ENCODE measurements at regions not wholly inside any gene's neighbourhood (a gene's known extent, or its start where the extent isn't known, plus 50 kb on each side); places are given as distances from the start of the nearest gene placed in this dataset.

GRCh38 chr13:85536706-85537105, 262.5 kb downstream of the SLITRK6 start:
- Histone ChIP-seq H3K27me3 (replicated peaks; ENCODE audit: control insufficient read depth, insufficient read depth, low read length, poor library complexity, severe bottlenecking) (no peaks in the 10 kb centered on the region), H3K27ac (ENCODE audit: insufficient read depth, low read length, poor library complexity, severe bottlenecking) (no peak overlapping the region), H3K9me3 (ENCODE audit: control insufficient read depth, low read length) (no peaks in the 10 kb centered on the region), H3K4me1 (ENCODE audit: control insufficient read depth, insufficient read depth, low read length, poor library complexity, severe bottlenecking) (no peaks in the 10 kb centered on the region), H3K4me3 (ENCODE audit: insufficient read depth, low read depth, low read length, poor library complexity, severe bottlenecking) (no peak overlapping the region), H3K36me3 (ENCODE audit: control insufficient read depth, insufficient read depth, low read length) (no peaks in the 10 kb centered on the region)
- no peak for DNase-seq

DNA sequence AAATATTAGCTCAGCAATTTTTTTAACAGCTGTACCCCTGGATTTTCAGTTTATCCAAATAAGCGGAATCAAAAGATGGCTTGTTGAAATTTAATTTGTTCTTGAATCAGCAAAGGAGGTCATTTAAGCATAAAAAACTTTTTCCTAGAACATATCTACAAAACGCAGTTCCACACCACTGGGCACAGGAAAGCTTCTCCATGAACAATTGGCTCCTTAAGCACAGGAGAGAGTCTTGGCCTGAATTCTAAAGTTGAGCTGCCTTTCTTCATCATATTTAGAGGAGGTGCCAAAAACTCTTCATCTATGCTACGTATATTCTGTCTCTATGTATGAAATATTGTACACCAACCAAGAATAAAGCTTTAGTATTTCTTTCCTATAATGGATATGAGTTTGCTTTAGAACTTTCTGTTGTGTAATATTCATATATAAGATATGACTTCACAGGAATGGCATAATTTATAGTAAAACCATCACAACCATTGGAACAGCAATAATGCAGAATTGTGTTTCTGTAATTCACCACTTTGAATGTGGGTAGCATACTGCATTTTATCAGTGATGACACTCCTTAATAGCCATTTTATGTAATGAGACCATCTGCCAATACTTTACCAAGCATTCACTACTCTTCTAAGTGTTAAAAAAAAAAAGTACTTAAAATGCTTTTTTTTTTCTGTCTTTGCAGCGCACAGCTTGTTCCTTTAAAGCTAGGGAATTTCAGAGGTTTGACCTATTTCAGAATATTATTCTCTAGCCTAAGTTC, 263.7 kb downstream of the SLITRK6 start:
- Histone ChIP-seq H3K27me3 (replicated peaks; ENCODE audit: control insufficient read depth, insufficient read depth, low read length, poor library complexity, severe bottlenecking) (no peaks in the 10 kb centered on the region), H3K4me1 (ENCODE audit: control insufficient read depth, insufficient read depth, low read length, poor library complexity, severe bottlenecking) (no peaks in the 10 kb centered on the region), H3K36me3 (ENCODE audit: control insufficient read depth, insufficient read depth, low read length) (no peaks in the 10 kb centered on the region), H3K27ac (ENCODE audit: insufficient read depth, low read length, poor library complexity, severe bottlenecking) (no peak overlapping the region), H3K4me3 (ENCODE audit: insufficient read depth, low read depth, low read length, poor library complexity, severe bottlenecking) (no peak overlapping the region), H3K9me3 (ENCODE audit: control insufficient read depth, low read length) (no peaks in the 10 kb centered on the region)
- no peak for DNase-seq

- no peak for DNase-seq
- H3K27ac ChIP-seq (ENCODE audit: insufficient read depth, low read length, poor library complexity, severe bottlenecking), result no peak overlapping the region
- no peaks in the 10 kb centered on the region for H3K4me1 ChIP-seq (ENCODE audit: control insufficient read depth, insufficient read depth, low read length, poor library complexity, severe bottlenecking)
- no peaks in the 10 kb centered on the region for H3K36me3 ChIP-seq (ENCODE audit: control insufficient read depth, insufficient read depth, low read length)
- H3K9me3 ChIP-seq (ENCODE audit: control insufficient read depth, low read length), result no peaks in the 10 kb centered on the region
- H3K4me3 ChIP-seq (ENCODE audit: insufficient read depth, low read depth, low read length, poor library complexity, severe bottlenecking), result no peak overlapping the region
- no peaks in the 10 kb centered on the region for H3K27me3 ChIP-seq (replicated peaks; ENCODE audit: control insufficient read depth, insufficient read depth, low read length, poor library complexity, severe bottlenecking)
These were observed 265.3 kb downstream of the SLITRK6 start for GRCh38 chr13:85533911-85534310.

GRCh38 chr13:85529218-85529594, 270.0 kb downstream of the SLITRK6 start:
- Histone ChIP-seq H3K36me3 (ENCODE audit: control insufficient read depth, insufficient read depth, low read length) (no peaks in the 10 kb centered on the region), H3K4me1 (ENCODE audit: control insufficient read depth, insufficient read depth, low read length, poor library complexity, severe bottlenecking) (no peaks in the 10 kb centered on the region), H3K4me3 (ENCODE audit: insufficient read depth, low read depth, low read length, poor library complexity, severe bottlenecking) (no peak overlapping the region), H3K27ac (ENCODE audit: insufficient read depth, low read length, poor library complexity, severe bottlenecking) (no peak overlapping the region), H3K9me3 (ENCODE audit: control insufficient read depth, low read length) (no peaks in the 10 kb centered on the region), H3K27me3 (replicated peaks; ENCODE audit: control insufficient read depth, insufficient read depth, low read length, poor library complexity, severe bottlenecking) (no peaks in the 10 kb centered on the region)
- DNase-seq, result no peak

DNA sequence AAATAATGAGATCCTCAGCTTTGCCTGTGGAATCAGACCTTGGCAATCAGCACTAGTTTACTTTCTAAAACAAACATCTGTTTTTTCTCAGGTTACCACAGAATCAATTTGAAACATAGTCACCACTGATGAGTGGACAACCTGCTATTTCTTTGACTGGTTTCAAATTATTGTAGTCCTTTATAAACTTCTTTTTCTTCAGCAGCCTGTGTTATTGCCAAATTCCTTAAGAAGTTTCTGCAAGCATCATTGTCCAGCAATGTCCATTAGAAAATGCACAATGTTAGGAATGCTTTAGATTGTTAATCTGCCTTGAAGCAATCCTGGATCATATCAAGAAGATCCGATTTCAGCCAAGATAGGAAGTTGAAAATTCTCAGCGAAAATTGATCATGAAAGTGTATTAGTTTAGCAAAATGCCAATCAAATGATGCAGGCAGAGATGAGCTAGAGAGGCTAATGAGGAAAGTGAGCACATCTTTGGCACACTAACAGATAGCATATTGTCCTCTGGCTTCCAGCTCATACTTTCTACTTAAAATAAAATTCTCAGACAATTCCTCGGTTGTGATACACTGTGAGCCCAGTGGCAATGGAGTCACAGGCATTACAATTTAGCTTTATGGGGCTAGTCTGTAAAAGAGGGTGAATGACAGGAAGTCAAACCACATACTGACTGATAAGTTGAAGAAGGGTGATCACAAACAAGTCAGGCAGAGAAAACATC, 270.6 kb downstream of the SLITRK6 start:
- no peaks in the 10 kb centered on the region for H3K4me1 ChIP-seq (ENCODE audit: control insufficient read depth, insufficient read depth, low read length, poor library complexity, severe bottlenecking)
- H3K36me3 ChIP-seq (ENCODE audit: control insufficient read depth, insufficient read depth, low read length), result no peaks in the 10 kb centered on the region
- DNase-seq, result no peak
- no peaks in the 10 kb centered on the region for H3K9me3 ChIP-seq (ENCODE audit: control insufficient read depth, low read length)
- no peak overlapping the region for H3K27ac ChIP-seq (ENCODE audit: insufficient read depth, low read length, poor library complexity, severe bottlenecking)
- no peak overlapping the region for H3K4me3 ChIP-seq (ENCODE audit: insufficient read depth, low read depth, low read length, poor library complexity, severe bottlenecking)
- H3K27me3 ChIP-seq (replicated peaks; ENCODE audit: control insufficient read depth, insufficient read depth, low read length, poor library complexity, severe bottlenecking), result no peaks in the 10 kb centered on the region

DNA sequence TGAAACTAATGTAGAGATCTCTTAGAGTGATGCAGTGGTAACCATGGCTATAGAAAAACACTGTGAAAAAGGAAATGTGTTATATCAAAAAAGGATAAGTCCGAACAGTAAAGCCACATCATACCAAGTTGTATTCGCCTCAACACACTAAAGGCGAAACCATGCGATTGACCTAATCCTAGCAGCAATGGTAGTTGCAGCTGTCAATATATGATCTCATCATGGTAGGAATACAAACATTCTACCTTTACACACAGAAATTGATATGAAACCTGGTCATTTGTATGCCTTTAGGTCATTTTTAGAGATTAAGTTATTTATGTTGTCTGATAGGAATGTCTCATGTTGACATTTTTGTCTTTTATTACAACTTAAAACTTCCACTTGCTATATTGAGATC, 271.9 kb downstream of the SLITRK6 start:
- no peak for DNase-seq
- H3K27ac ChIP-seq (ENCODE audit: insufficient read depth, low read length, poor library complexity, severe bottlenecking), result no peak overlapping the region
- H3K4me3 ChIP-seq (ENCODE audit: insufficient read depth, low read depth, low read length, poor library complexity, severe bottlenecking), result no peak overlapping the region
- no peaks in the 10 kb centered on the region for H3K9me3 ChIP-seq (ENCODE audit: control insufficient read depth, low read length)
- no peaks in the 10 kb centered on the region for H3K4me1 ChIP-seq (ENCODE audit: control insufficient read depth, insufficient read depth, low read length, poor library complexity, severe bottlenecking)
- no peaks in the 10 kb centered on the region for H3K27me3 ChIP-seq (replicated peaks; ENCODE audit: control insufficient read depth, insufficient read depth, low read length, poor library complexity, severe bottlenecking)
- no peaks in the 10 kb centered on the region for H3K36me3 ChIP-seq (ENCODE audit: control insufficient read depth, insufficient read depth, low read length)

- Histone ChIP-seq H3K9me3 (ENCODE audit: control insufficient read depth, low read length) (no peaks in the 10 kb centered on the region), H3K4me3 (ENCODE audit: insufficient read depth, low read depth, low read length, poor library complexity, severe bottlenecking) (no peak overlapping the region), H3K4me1 (ENCODE audit: control insufficient read depth, insufficient read depth, low read length, poor library complexity, severe bottlenecking) (no peaks in the 10 kb centered on the region), H3K27ac (ENCODE audit: insufficient read depth, low read length, poor library complexity, severe bottlenecking) (no peak overlapping the region), H3K36me3 (ENCODE audit: control insufficient read depth, insufficient read depth, low read length) (no peaks in the 10 kb centered on the region), H3K27me3 (replicated peaks; ENCODE audit: control insufficient read depth, insufficient read depth, low read length, poor library complexity, severe bottlenecking) (no peaks in the 10 kb centered on the region)
- no peak for DNase-seq
These were observed 273.8 kb downstream of the SLITRK6 start for GRCh38 chr13:85525411-85525810.

- Histone ChIP-seq H3K4me1 (ENCODE audit: control insufficient read depth, insufficient read depth, low read length, poor library complexity, severe bottlenecking) (no peaks in the 10 kb centered on the region), H3K4me3 (ENCODE audit: insufficient read depth, low read depth, low read length, poor library complexity, severe bottlenecking) (no peak overlapping the region), H3K27ac (ENCODE audit: insufficient read depth, low read length, poor library complexity, severe bottlenecking) (no peak overlapping the region), H3K9me3 (ENCODE audit: control insufficient read depth, low read length) (no peaks in the 10 kb centered on the region), H3K27me3 (replicated peaks; ENCODE audit: control insufficient read depth, insufficient read depth, low read length, poor library complexity, severe bottlenecking) (no peaks in the 10 kb centered on the region), H3K36me3 (ENCODE audit: control insufficient read depth, insufficient read depth, low read length) (no peaks in the 10 kb centered on the region)
- DNase-seq, result no peak
These were observed 277.6 kb downstream of the SLITRK6 start for GRCh38 chr13:85521657-85522056.

DNA sequence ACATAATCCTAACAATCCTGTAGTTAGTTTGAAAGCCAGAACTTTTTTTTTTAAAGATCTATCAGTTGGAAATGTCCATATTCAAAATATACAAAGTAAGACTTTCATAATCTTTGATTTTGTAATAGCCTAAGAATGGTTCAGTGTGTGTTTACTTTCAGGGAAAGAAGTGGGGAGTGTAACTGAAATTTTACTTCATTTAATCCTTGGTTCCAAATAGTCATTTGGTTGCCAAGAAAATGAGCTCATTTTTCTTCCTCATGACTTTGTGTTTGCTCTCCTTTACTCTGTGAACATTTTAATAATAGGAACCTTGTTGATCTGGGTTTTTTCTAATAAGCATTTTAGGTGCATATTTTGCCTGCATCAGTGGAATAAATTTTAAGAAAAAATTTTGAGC, 278.8 kb downstream of the SLITRK6 start:
- Histone ChIP-seq H3K27me3 (replicated peaks; ENCODE audit: control insufficient read depth, insufficient read depth, low read length, poor library complexity, severe bottlenecking) (no peaks in the 10 kb centered on the region), H3K4me3 (ENCODE audit: insufficient read depth, low read depth, low read length, poor library complexity, severe bottlenecking) (no peak overlapping the region)
- DNase-seq, result no peak

GRCh38 chr13:85519363-85519762, 279.9 kb downstream of the SLITRK6 start:
- no peaks in the 10 kb centered on the region for H3K27me3 ChIP-seq (replicated peaks; ENCODE audit: control insufficient read depth, insufficient read depth, low read length, poor library complexity, severe bottlenecking)
- no peaks in the 10 kb centered on the region for H3K4me1 ChIP-seq (ENCODE audit: control insufficient read depth, insufficient read depth, low read length, poor library complexity, severe bottlenecking)
- no peak overlapping the region for H3K4me3 ChIP-seq (ENCODE audit: insufficient read depth, low read depth, low read length, poor library complexity, severe bottlenecking)
- no peaks in the 10 kb centered on the region for H3K36me3 ChIP-seq (ENCODE audit: control insufficient read depth, insufficient read depth, low read length)
- H3K27ac ChIP-seq (ENCODE audit: insufficient read depth, low read length, poor library complexity, severe bottlenecking), result no peak overlapping the region
- DNase-seq, result no peak
- H3K9me3 ChIP-seq (ENCODE audit: control insufficient read depth, low read length), result no peaks in the 10 kb centered on the region

More for the DNA sequence above, 278.8 kb downstream of the SLITRK6 start:
- Histone ChIP-seq H3K9me3 (ENCODE audit: control insufficient read depth, low read length) (no peaks in the 10 kb centered on the region), H3K4me1 (ENCODE audit: control insufficient read depth, insufficient read depth, low read length, poor library complexity, severe bottlenecking) (no peaks in the 10 kb centered on the region), H3K36me3 (ENCODE audit: control insufficient read depth, insufficient read depth, low read length) (no peaks in the 10 kb centered on the region), H3K27ac (ENCODE audit: insufficient read depth, low read length, poor library complexity, severe bottlenecking) (no peak overlapping the region)
